Trophoblast cell (in vitro differentiated cells and primary cell): ENCODE measurements at regions not wholly inside any gene's neighbourhood (a gene's known extent, or its start where the extent isn't known, plus 50 kb on each side); places are given as distances from the start of the nearest gene placed in this dataset.
"Not testable (repeated sequence)": the region's sequence is repeated elsewhere in the genome, so short reads cannot be mapped to it uniquely, and the experiment has no call there.

Experiments used
- DNase-seq, 2 donors: peaks; one replicate each; pipeline ENCODE4 v3.0.0-alpha.2; 2016
- H2AFZ ChIP-seq: 2 replicates; pipeline ENCODE4 v1.6.1; 2013; ENCODE audit warnings: low read length, moderate library complexity, mild to moderate bottlenecking; ENCODE audit not compliant: insufficient read depth, poor library complexity
- H2AK5ac ChIP-seq: 2 replicates; pipeline ENCODE4 v1.6.1; 2013; ENCODE audit warnings: mild to moderate bottlenecking, low read length
- H2BK120ac ChIP-seq: 2 replicates; pipeline ENCODE4 v1.6.1; 2013; ENCODE audit warnings: low read length, mild to moderate bottlenecking, moderate library complexity; ENCODE audit not compliant: insufficient read depth, poor library complexity
- H2BK12ac ChIP-seq: 2 replicates; pipeline ENCODE4 v1.6.1; 2013; ENCODE audit warnings: mild to moderate bottlenecking, low read length, moderate library complexity
- H2BK5ac ChIP-seq: 2 replicates; pipeline ENCODE4 v1.6.1; 2013; ENCODE audit warnings: low read length, low read depth, moderate library complexity, mild to moderate bottlenecking; ENCODE audit not compliant: poor library complexity
- H3K14ac ChIP-seq: 2 replicates; pipeline ENCODE4 v1.6.1; 2013; ENCODE audit warnings: mild to moderate bottlenecking, low read length
- H3K18ac ChIP-seq: 2 replicates; pipeline ENCODE4 v1.6.1; 2013; ENCODE audit warnings: mild to moderate bottlenecking, low read length
- H3K23ac ChIP-seq: 2 replicates; pipeline ENCODE4 v1.6.1; 2013; ENCODE audit warnings: low read length
- H3K27ac ChIP-seq: 2 replicates; pipeline ENCODE4 v1.5.1; 2013; ENCODE audit warnings: low read depth, mild to moderate bottlenecking, inconsistent platforms, low read length, moderate library complexity
- H3K27me3 ChIP-seq: 2 replicates; pipeline ENCODE4 v1.6.1; 2013; ENCODE audit warnings: inconsistent platforms, mild to moderate bottlenecking, low read length, moderate library complexity; ENCODE audit not compliant: insufficient read depth
- H3K36me3 ChIP-seq, 2 experiments: 1 replicate in 1 of 2; 2 replicates in 1 of 2; pipeline ENCODE4 v1.6.1; 2013; ENCODE audit warnings: low read length in 2 of 2, mild to moderate bottlenecking in 2 of 2, moderate library complexity in 1 of 2; ENCODE audit not compliant: insufficient read depth in 2 of 2, control insufficient read depth in 1 of 2
- H3K4ac ChIP-seq: 2 replicates; pipeline ENCODE4 v1.6.1; 2013; ENCODE audit warnings: low read depth, mild to moderate bottlenecking, low read length, moderate library complexity
- H3K4me1 ChIP-seq, 2 experiments: 1 replicate in 1 of 2; 2 replicates in 1 of 2; pipeline ENCODE4 v1.6.1; 2013; ENCODE audit warnings: low read length in 2 of 2, mild to moderate bottlenecking in 2 of 2, moderate library complexity in 1 of 2; ENCODE audit not compliant: insufficient read depth in 2 of 2, control insufficient read depth in 1 of 2
- H3K4me2 ChIP-seq: 2 replicates; pipeline ENCODE4 v1.6.1; 2013; ENCODE audit warnings: inconsistent platforms, mild to moderate bottlenecking, low read length, moderate library complexity
- H3K4me3 ChIP-seq: 2 replicates; pipeline ENCODE4 v1.5.1; 2013; ENCODE audit warnings: mild to moderate bottlenecking, low read depth, low read length, inconsistent platforms
- H3K79me1 ChIP-seq: one replicate; pipeline ENCODE4 v1.6.1; 2013; ENCODE audit warnings: low read length
- H3K79me2 ChIP-seq: 2 replicates; pipeline ENCODE4 v1.6.1; 2013; ENCODE audit warnings: low read length, mild to moderate bottlenecking; ENCODE audit not compliant: control insufficient read depth, insufficient read depth, poor library complexity
- H3K9ac ChIP-seq: 2 replicates; pipeline ENCODE4 v1.6.1; 2013; ENCODE audit warnings: mild to moderate bottlenecking, low read length
- H3K9me3 ChIP-seq: 2 replicates; pipeline ENCODE4 v1.6.1; 2013; ENCODE audit warnings: low read depth, mild to moderate bottlenecking, control low read depth, inconsistent platforms, low read length; ENCODE audit not compliant: insufficient read depth
- H4K12ac ChIP-seq: 2 replicates; pipeline ENCODE4 v1.6.1; 2013; ENCODE audit warnings: low read depth, mild to moderate bottlenecking, low read length, moderate library complexity
- H4K8ac ChIP-seq: 2 replicates; pipeline ENCODE4 v1.6.1; 2013; ENCODE audit warnings: low read depth, mild to moderate bottlenecking, low read length, moderate library complexity
- H4K91ac ChIP-seq: one replicate; pipeline ENCODE4 v1.6.1; 2013; ENCODE audit warnings: low read depth, mild to moderate bottlenecking, low read length, moderate library complexity
- WGBS: extraction: QIAGEN DNeasy Blood & Tissue Kit; methylation state at CpG from one replicate; pipeline ENCODE4 v1.1.7; 2013; ENCODE audit warnings: missing lambda C conversion rate; ENCODE audit not compliant: insufficient read length, insufficient coverage; ENCODE audit errors: extremely low coverage; 5-methylcytosine and 5-hydroxymethylcytosine counted together

- Histone ChIP-seq H2BK5ac (no peak overlapping the region), H3K4me1 (no peaks in the 10 kb centered on the region), H3K9me3 (peaks cover 3% of the 10 kb centered on the region), H2BK12ac (no peak overlapping the region), H3K14ac (no peak overlapping the region), H3K27me3 (no peaks in the 10 kb centered on the region), H3K18ac (no peak overlapping the region), H4K12ac (no peak overlapping the region), H3K4me2 (no peak overlapping the region), H3K9ac (no peak overlapping the region), H2AFZ (no peak overlapping the region), H3K4me3 (no peak overlapping the region), H3K79me2 (no peaks in the 10 kb centered on the region), H3K79me1 (no peaks in the 10 kb centered on the region), H3K36me3 (no peaks in the 10 kb centered on the region), H3K4ac (no peak overlapping the region), H2AK5ac (no peak overlapping the region), H2BK120ac (no peak overlapping the region), H3K27ac (no peak overlapping the region), H3K23ac (no peak overlapping the region), H4K91ac (no peak overlapping the region), H4K8ac (no peak overlapping the region)
- WGBS = no CpG with 5 or more reads among the region's 1 CpG
- DNase-seq = no peak
Measured at GRCh38 chr12:87427770-87428169, 601.4 kb downstream of the C12orf50 start.

- no peaks in the 10 kb centered on the region for H3K79me2 ChIP-seq
- H3K27ac ChIP-seq = no peak overlapping the region
- no peaks in the 10 kb centered on the region for H3K79me1 ChIP-seq
- no peak overlapping the region for H3K23ac ChIP-seq
- H2BK5ac ChIP-seq = no peak overlapping the region
- H4K12ac ChIP-seq = no peak overlapping the region
- H3K4me3 ChIP-seq = no peak overlapping the region
- no peaks in the 10 kb centered on the region for H3K4me1 ChIP-seq
- no peak overlapping the region for H3K18ac ChIP-seq
- no peak overlapping the region for H3K4ac ChIP-seq
- no peak for DNase-seq
- H3K27me3 ChIP-seq = no peaks in the 10 kb centered on the region
- no peak overlapping the region for H3K14ac ChIP-seq
- WGBS = no CpG with 5 or more reads among the region's 2 CpGs
- H2BK12ac ChIP-seq = no peak overlapping the region
- no peak overlapping the region for H4K8ac ChIP-seq
- H3K9me3 ChIP-seq = peaks cover 3% of the 10 kb centered on the region
- no peaks in the 10 kb centered on the region for H3K36me3 ChIP-seq
- H2AFZ ChIP-seq = no peak overlapping the region
- no peak overlapping the region for H3K4me2 ChIP-seq
- H2AK5ac ChIP-seq = no peak overlapping the region
- H3K9ac ChIP-seq = no peak overlapping the region
- H2BK120ac ChIP-seq = no peak overlapping the region
- H4K91ac ChIP-seq = no peak overlapping the region
Measured at GRCh38 chr12:87425942-87426554, 603.2 kb downstream of the C12orf50 start.

GRCh38 chr12:87421233-87421632 is 608.0 kb downstream of the C12orf50 start:
- not testable (repeated sequence) for H2BK120ac ChIP-seq, DNase-seq, H3K4ac ChIP-seq, H2BK12ac ChIP-seq, H4K8ac ChIP-seq, H4K91ac ChIP-seq, H3K4me2 ChIP-seq, H3K79me1 ChIP-seq, H3K27me3 ChIP-seq, H3K79me2 ChIP-seq, H3K27ac ChIP-seq, H3K9ac ChIP-seq, H2AK5ac ChIP-seq, H3K14ac ChIP-seq, H2BK5ac ChIP-seq, H3K9me3 ChIP-seq, H3K36me3 ChIP-seq, H3K4me1 ChIP-seq, H3K4me3 ChIP-seq, H3K23ac ChIP-seq, H2AFZ ChIP-seq, H4K12ac ChIP-seq, H3K18ac ChIP-seq
- no CpG with 5 or more reads among the region's 2 CpGs for WGBS

GRCh38 chr12:87413784-87414183 is 615.4 kb downstream of the C12orf50 start:
- H3K23ac ChIP-seq = no peak overlapping the region
- WGBS = no CpG with 5 or more reads among the region's 2 CpGs
- no peaks in the 10 kb centered on the region for H3K4me1 ChIP-seq

More at GRCh38 chr12:87413784-87414183, 615.4 kb downstream of the C12orf50 start:
- Histone ChIP-seq H4K8ac (no peak overlapping the region), H3K79me2 (no peaks in the 10 kb centered on the region), H3K18ac (no peak overlapping the region), H2AFZ (no peak overlapping the region), H3K36me3 (no peaks in the 10 kb centered on the region), H3K27ac (no peak overlapping the region), H3K9me3 (no peaks in the 10 kb centered on the region), H3K27me3 (no peaks in the 10 kb centered on the region), H3K4ac (no peak overlapping the region), H4K12ac (no peak overlapping the region), H4K91ac (no peak overlapping the region), H3K4me3 (no peak overlapping the region), H3K9ac (no peak overlapping the region), H3K79me1 (no peaks in the 10 kb centered on the region), H3K14ac (no peak overlapping the region), H3K4me2 (no peak overlapping the region), H2BK120ac (no peak overlapping the region), H2AK5ac (no peak overlapping the region), H2BK12ac (no peak overlapping the region), H2BK5ac (no peak overlapping the region)
- DNase-seq = no peak
